ENCODE measurements at regions not wholly inside any gene's neighbourhood (a gene's known extent, or its start where the extent isn't known, plus 50 kb on each side); places are given as distances from the start of the nearest gene placed in this dataset.

GRCh38 chr16:89037261-89038152, 56.1 kb upstream of the ACSF3 start:
- Histone ChIP-seq H3K9me3 (ENCODE audit: control insufficient read depth in 1 of 2, low read length in 2 of 2) (no peaks in the 10 kb centered on the region), H3K27me3 (ENCODE audit: control insufficient read depth in 1 of 2, insufficient read depth in 2 of 2, low read length in 2 of 2) (peaks cover 0 to 20% of the 10 kb centered on the region in 2 donors), H3K9ac (ENCODE audit: low read depth in 1 of 2, low read length in 2 of 2) (no peak overlapping the region), H3K36me3 (ENCODE audit: control insufficient read depth in 1 of 2, insufficient read depth in 2 of 2, low read length in 2 of 2) (no peaks in the 10 kb centered on the region), H3K27ac (ENCODE audit: low read depth, low read length) (no peak overlapping the region), H3K4me1 (ENCODE audit: control insufficient read depth in 1 of 2, insufficient read depth in 2 of 2, low read length in 2 of 2) (peaks cover under 1% of the 10 kb centered on the region in 2 donors), H3K4me3 (ENCODE audit: low read depth in 1 of 2, low read length in 2 of 2) (no peak overlapping the region)

- Histone ChIP-seq H3K27ac (ENCODE audit: low read depth, low read length) (no peak overlapping the region), H3K9me3 (ENCODE audit: control insufficient read depth in 1 of 2, low read length in 2 of 2) (no peaks in the 10 kb centered on the region), H3K27me3 (ENCODE audit: control insufficient read depth in 1 of 2, insufficient read depth in 2 of 2, low read length in 2 of 2) (peaks cover 0 to 20% of the 10 kb centered on the region in 2 donors), H3K4me1 (ENCODE audit: control insufficient read depth in 1 of 2, insufficient read depth in 2 of 2, low read length in 2 of 2) (no peaks in the 10 kb centered on the region), H3K4me3 (ENCODE audit: low read depth in 1 of 2, low read length in 2 of 2) (no peak overlapping the region), H3K36me3 (ENCODE audit: control insufficient read depth in 1 of 2, insufficient read depth in 2 of 2, low read length in 2 of 2) (no peaks in the 10 kb centered on the region), H3K9ac (ENCODE audit: low read depth in 1 of 2, low read length in 2 of 2) (no peak overlapping the region)
Measured at GRCh38 chr16:89038221-89038721, 55.4 kb upstream of the ACSF3 start.

- H3K9ac ChIP-seq (ENCODE audit: low read depth in 1 of 2, low read length in 2 of 2): no peak overlapping the region
- H3K9me3 ChIP-seq (ENCODE audit: control insufficient read depth in 1 of 2, low read length in 2 of 2): no peaks in the 10 kb centered on the region
- H3K36me3 ChIP-seq (ENCODE audit: control insufficient read depth in 1 of 2, insufficient read depth in 2 of 2, low read length in 2 of 2): no peaks in the 10 kb centered on the region
- no peaks in the 10 kb centered on the region for H3K4me1 ChIP-seq (ENCODE audit: control insufficient read depth in 1 of 2, insufficient read depth in 2 of 2, low read length in 2 of 2)
- no peak overlapping the region for H3K4me3 ChIP-seq (ENCODE audit: low read depth in 1 of 2, low read length in 2 of 2)
- peaks cover 0 to 16% of the 10 kb centered on the region in 2 donors for H3K27me3 ChIP-seq (ENCODE audit: control insufficient read depth in 1 of 2, insufficient read depth in 2 of 2, low read length in 2 of 2)
- H3K27ac ChIP-seq (ENCODE audit: low read depth, low read length): no peak overlapping the region
Measured at GRCh38 chr16:89038811-89039735, 54.6 kb upstream of the ACSF3 start.

- Histone ChIP-seq H3K4me1 (ENCODE audit: control insufficient read depth in 1 of 2, insufficient read depth in 2 of 2, low read length in 2 of 2) (no peaks in the 10 kb centered on the region), H3K27ac (ENCODE audit: low read depth, low read length) (no peak overlapping the region), H3K36me3 (ENCODE audit: control insufficient read depth in 1 of 2, insufficient read depth in 2 of 2, low read length in 2 of 2) (no peaks in the 10 kb centered on the region), H3K9me3 (ENCODE audit: control insufficient read depth in 1 of 2, low read length in 2 of 2) (no peaks in the 10 kb centered on the region), H3K9ac (ENCODE audit: low read depth in 1 of 2, low read length in 2 of 2) (no peak overlapping the region), H3K4me3 (ENCODE audit: low read depth in 1 of 2, low read length in 2 of 2) (no peak overlapping the region), H3K27me3 (ENCODE audit: control insufficient read depth in 1 of 2, insufficient read depth in 2 of 2, low read length in 2 of 2) (peaks cover 4 to 14% of the 10 kb centered on the region in 2 donors)
Measured at GRCh38 chr16:89039756-89040155, 53.9 kb upstream of the ACSF3 start.

- peaks cover 4 to 14% of the 10 kb centered on the region in 2 donors for H3K27me3 ChIP-seq (ENCODE audit: control insufficient read depth in 1 of 2, insufficient read depth in 2 of 2, low read length in 2 of 2)
Measured at GRCh38 chr16:89040391-89040790, 53.3 kb upstream of the ACSF3 start.

GRCh38 chr16:89040861-89041570, 52.6 kb upstream of the ACSF3 start:
- H3K4me1 ChIP-seq (ENCODE audit: control insufficient read depth in 1 of 2, insufficient read depth in 2 of 2, low read length in 2 of 2): no peaks in the 10 kb centered on the region
- no peak overlapping the region for H3K9ac ChIP-seq (ENCODE audit: low read depth in 1 of 2, low read length in 2 of 2)
- H3K36me3 ChIP-seq (ENCODE audit: control insufficient read depth in 1 of 2, insufficient read depth in 2 of 2, low read length in 2 of 2): no peaks in the 10 kb centered on the region
- H3K27me3 ChIP-seq (ENCODE audit: control insufficient read depth in 1 of 2, insufficient read depth in 2 of 2, low read length in 2 of 2): peaks cover 4 to 16% of the 10 kb centered on the region in 2 donors
- no peak overlapping the region for H3K4me3 ChIP-seq (ENCODE audit: low read depth in 1 of 2, low read length in 2 of 2)
- H3K9me3 ChIP-seq (ENCODE audit: control insufficient read depth in 1 of 2, low read length in 2 of 2): no peaks in the 10 kb centered on the region
- H3K27ac ChIP-seq (ENCODE audit: low read depth, low read length): no peak overlapping the region

More at GRCh38 chr16:89040391-89040790, 53.3 kb upstream of the ACSF3 start:
- no peaks in the 10 kb centered on the region for H3K4me1 ChIP-seq (ENCODE audit: control insufficient read depth in 1 of 2, insufficient read depth in 2 of 2, low read length in 2 of 2)
- H3K27ac ChIP-seq (ENCODE audit: low read depth, low read length): no peak overlapping the region
- H3K9me3 ChIP-seq (ENCODE audit: control insufficient read depth in 1 of 2, low read length in 2 of 2): no peaks in the 10 kb centered on the region
- H3K9ac ChIP-seq (ENCODE audit: low read depth in 1 of 2, low read length in 2 of 2): no peak overlapping the region
- no peaks in the 10 kb centered on the region for H3K36me3 ChIP-seq (ENCODE audit: control insufficient read depth in 1 of 2, insufficient read depth in 2 of 2, low read length in 2 of 2)
- no peak overlapping the region for H3K4me3 ChIP-seq (ENCODE audit: low read depth in 1 of 2, low read length in 2 of 2)

GRCh38 chr16:89041571-89042481, 51.8 kb upstream of the ACSF3 start:
- Histone ChIP-seq H3K36me3 (ENCODE audit: control insufficient read depth in 1 of 2, insufficient read depth in 2 of 2, low read length in 2 of 2) (no peaks in the 10 kb centered on the region), H3K9me3 (ENCODE audit: control insufficient read depth in 1 of 2, low read length in 2 of 2) (no peaks in the 10 kb centered on the region), H3K4me3 (ENCODE audit: low read depth in 1 of 2, low read length in 2 of 2) (no peak overlapping the region), H3K27me3 (ENCODE audit: control insufficient read depth in 1 of 2, insufficient read depth in 2 of 2, low read length in 2 of 2) (peaks cover 4 to 16% of the 10 kb centered on the region in 2 donors), H3K9ac (ENCODE audit: low read depth in 1 of 2, low read length in 2 of 2) (no peak overlapping the region), H3K27ac (ENCODE audit: low read depth, low read length) (no peak overlapping the region), H3K4me1 (ENCODE audit: control insufficient read depth in 1 of 2, insufficient read depth in 2 of 2, low read length in 2 of 2) (no peaks in the 10 kb centered on the region)

GRCh38 chr16:89042711-89043551, 50.7 kb upstream of the ACSF3 start:
- H3K27ac ChIP-seq (ENCODE audit: low read depth, low read length): no peak overlapping the region
- H3K27me3 ChIP-seq (ENCODE audit: control insufficient read depth in 1 of 2, insufficient read depth in 2 of 2, low read length in 2 of 2): peaks cover 4 to 15% of the 10 kb centered on the region in 2 donors
- H3K36me3 ChIP-seq (ENCODE audit: control insufficient read depth in 1 of 2, insufficient read depth in 2 of 2, low read length in 2 of 2): no peaks in the 10 kb centered on the region
- H3K9ac ChIP-seq (ENCODE audit: low read depth in 1 of 2, low read length in 2 of 2): no peak overlapping the region
- no peaks in the 10 kb centered on the region for H3K4me1 ChIP-seq (ENCODE audit: control insufficient read depth in 1 of 2, insufficient read depth in 2 of 2, low read length in 2 of 2)
- no peak overlapping the region for H3K4me3 ChIP-seq (ENCODE audit: low read depth in 1 of 2, low read length in 2 of 2)
- no peaks in the 10 kb centered on the region for H3K9me3 ChIP-seq (ENCODE audit: control insufficient read depth in 1 of 2, low read length in 2 of 2)
